ENCODE measurements at regions not wholly inside any gene's neighbourhood (a gene's known extent, or its start where the extent isn't known, plus 50 kb on each side); places are given as distances from the start of the nearest gene placed in this dataset.

- no peak overlapping the region for H3K4me2 ChIP-seq (ENCODE audit: low read depth, low read length, poor library complexity, severe bottlenecking)
- H2AFZ ChIP-seq (ENCODE audit: low read length): no peak overlapping the region
- no peaks in the 10 kb centered on the region for H3K79me2 ChIP-seq (ENCODE audit: insufficient read depth, low read length)
- H4K20me1 ChIP-seq (ENCODE audit: insufficient read depth, low read length, poor library complexity, severe bottlenecking): no peaks in the 10 kb centered on the region
- no peaks in the 10 kb centered on the region for H3K4me1 ChIP-seq (ENCODE audit: insufficient read depth, low read length, poor library complexity, severe bottlenecking)
- no peak for TF ChIP-seq EZH2phosphoT487 (IDR thresholded peaks at IDR 0.05; ENCODE audit: borderline replicate concordance)
- TF ChIP-seq CTCF (conservative IDR thresholded peaks at IDR 0.05; ENCODE audit: low read length): no peak
- no peaks in the 10 kb centered on the region for H3K9me3 ChIP-seq (ENCODE audit: insufficient read depth, low read depth, low read length)
- H3K27me3 ChIP-seq (ENCODE audit: insufficient read depth, low read length, poor library complexity, severe bottlenecking): no peaks in the 10 kb centered on the region
- H3F3A ChIP-seq (ENCODE audit: low read depth): no peaks in the 10 kb centered on the region
- no peak overlapping the region for H3K4me3 ChIP-seq (ENCODE audit: low read length, poor library complexity, severe bottlenecking)
- H3K9ac ChIP-seq (ENCODE audit: low read depth, low read length, poor library complexity, severe bottlenecking): no peak overlapping the region
- no peaks in the 10 kb centered on the region for H3K9me2 ChIP-seq (replicated peaks; ENCODE audit: low read depth, low read length)
- no peaks in the 10 kb centered on the region for H3K36me3 ChIP-seq (ENCODE audit: insufficient read depth, low read length)
These were observed 56.5 kb upstream of the NRSN1 start for GRCh38 chr6:24069526-24069925.

GRCh38 chr6:24072038-24072746, 53.8 kb upstream of the NRSN1 start:
- H4K20me1 ChIP-seq (ENCODE audit: insufficient read depth, low read length, poor library complexity, severe bottlenecking): no peaks in the 10 kb centered on the region
- TF ChIP-seq CTCF (conservative IDR thresholded peaks at IDR 0.05; ENCODE audit: low read length): no peak
- TF ChIP-seq EZH2phosphoT487 (IDR thresholded peaks at IDR 0.05; ENCODE audit: borderline replicate concordance): no peak
- no peaks in the 10 kb centered on the region for H3K27me3 ChIP-seq (ENCODE audit: insufficient read depth, low read length, poor library complexity, severe bottlenecking)
- peak overlapping the region; percentile 36 for H3K4me2 ChIP-seq (ENCODE audit: low read depth, low read length, poor library complexity, severe bottlenecking)
- H3K79me2 ChIP-seq (ENCODE audit: insufficient read depth, low read length): no peaks in the 10 kb centered on the region
- H3K9me2 ChIP-seq (replicated peaks; ENCODE audit: low read depth, low read length): no peaks in the 10 kb centered on the region
- H2AFZ ChIP-seq (ENCODE audit: low read length): peak overlapping the region; percentile 40
- H3K9ac ChIP-seq (ENCODE audit: low read depth, low read length, poor library complexity, severe bottlenecking): no peak overlapping the region
- H3F3A ChIP-seq (ENCODE audit: low read depth): no peaks in the 10 kb centered on the region
- no peaks in the 10 kb centered on the region for H3K4me1 ChIP-seq (ENCODE audit: insufficient read depth, low read length, poor library complexity, severe bottlenecking)
- peak overlapping the region; percentile 31 for H3K4me3 ChIP-seq (ENCODE audit: low read length, poor library complexity, severe bottlenecking)
- H3K36me3 ChIP-seq (ENCODE audit: insufficient read depth, low read length): no peaks in the 10 kb centered on the region
- no peaks in the 10 kb centered on the region for H3K9me3 ChIP-seq (ENCODE audit: insufficient read depth, low read depth, low read length)

- Histone ChIP-seq H2AFZ (ENCODE audit: low read length) (no peak overlapping the region), H3K36me3 (ENCODE audit: insufficient read depth, low read length) (no peaks in the 10 kb centered on the region), H3F3A (ENCODE audit: low read depth) (no peaks in the 10 kb centered on the region), H3K4me2 (ENCODE audit: low read depth, low read length, poor library complexity, severe bottlenecking) (no peak overlapping the region), H3K4me3 (ENCODE audit: low read length, poor library complexity, severe bottlenecking) (no peak overlapping the region), H3K4me1 (ENCODE audit: insufficient read depth, low read length, poor library complexity, severe bottlenecking) (no peaks in the 10 kb centered on the region), H3K9me2 (replicated peaks; ENCODE audit: low read depth, low read length) (no peaks in the 10 kb centered on the region), H3K79me2 (ENCODE audit: insufficient read depth, low read length) (no peaks in the 10 kb centered on the region), H3K9ac (ENCODE audit: low read depth, low read length, poor library complexity, severe bottlenecking) (no peak overlapping the region), H3K27me3 (ENCODE audit: insufficient read depth, low read length, poor library complexity, severe bottlenecking) (no peaks in the 10 kb centered on the region), H4K20me1 (ENCODE audit: insufficient read depth, low read length, poor library complexity, severe bottlenecking) (no peaks in the 10 kb centered on the region), H3K9me3 (ENCODE audit: insufficient read depth, low read depth, low read length) (no peaks in the 10 kb centered on the region)
- TF ChIP-seq CTCF (conservative IDR thresholded peaks at IDR 0.05; ENCODE audit: low read length) (no peak), EZH2phosphoT487 (IDR thresholded peaks at IDR 0.05; ENCODE audit: borderline replicate concordance) (no peak)
These were observed 50.0 kb upstream of the NRSN1 start for GRCh38 chr6:24076011-24076410.

Data from Loucy (cell line).